CD4-positive, alpha-beta T cell (primary cell): ENCODE measurements at regions not wholly inside any gene's neighbourhood (a gene's known extent, or its start where the extent isn't known, plus 50 kb on each side); places are given as distances from the start of the nearest gene placed in this dataset.

Experiments used
- ATAC-seq: fragments of 200-7000 bp; cut with Tn5 transposase; one replicate; pipeline ENCODE4 v1.10.0; 2022; ENCODE audit warnings: mild to moderate bottlenecking; ENCODE audit not compliant: poor library complexity
- CTCF ChIA-PET: fragments of 350-600 bp; sonication (Branson Sonifier 250); formaldehyde crosslinking; loops from one replicate; lab custom pipeline; 2021; ENCODE audit warnings: antibody characterized with exemption, inconsistent platforms; lab: Charles Lee
- POLR2A ChIA-PET: fragments of 350-600 bp; sonication (Branson Sonifier 250); formaldehyde crosslinking; loops from one replicate; lab custom pipeline; 2021; ENCODE audit warnings: antibody characterized with exemption, inconsistent platforms; lab: Charles Lee
- DNase-seq, 14 experiments: peaks; one replicate each; pipeline ENCODE4 v3.0.0-alpha.2; 2013 to 2020; ENCODE audit warnings: mixed read lengths in 2 of 14
- H3K27ac ChIP-seq, 2 donors: one replicate each; pipeline versions ENCODE4 v1.5.1 to v1.7.0; 2013; ENCODE audit warnings: low read length in 2 of 2, low read depth in 1 of 2, mild to moderate bottlenecking in 1 of 2
- H3K27me3 ChIP-seq, 2 experiments: 1 replicate in 1 of 2; 2 replicates in 1 of 2; pipeline versions ENCODE4 v1.6.1 to v1.7.0; 2013; ENCODE audit warnings: low read length in 2 of 2, control low read depth in 1 of 2, mild to moderate bottlenecking in 1 of 2, moderate library complexity in 1 of 2; ENCODE audit not compliant: insufficient read depth in 2 of 2, control insufficient read depth in 1 of 2
- H3K36me3 ChIP-seq: one replicate; pipeline ENCODE4 v1.6.1; 2013; ENCODE audit warnings: low read length, control low read depth; ENCODE audit not compliant: insufficient read depth
- H3K4me1 ChIP-seq: one replicate; pipeline ENCODE4 v1.6.1; 2013; ENCODE audit warnings: low read length, control low read depth; ENCODE audit not compliant: insufficient read depth
- H3K4me3 ChIP-seq: one replicate; pipeline ENCODE4 v1.5.1; 2013; ENCODE audit warnings: mild to moderate bottlenecking, low read length, moderate library complexity
- H3K9me3 ChIP-seq, 2 experiments: 1 replicate in 1 of 2; 2 replicates in 1 of 2; pipeline versions ENCODE4 v1.6.1 to v1.7.0; 2013; ENCODE audit warnings: low read length in 2 of 2, mild to moderate bottlenecking in 2 of 2, control low read depth in 1 of 2, moderate library complexity in 1 of 2; ENCODE audit not compliant: control insufficient read depth in 1 of 2, insufficient read depth in 1 of 2
- H3K27ac Mint-ChIP-seq: one replicate; pipeline ENCODE4 v1.8.0; 2020; ENCODE audit warnings: mixed read lengths
- H3K27me3 Mint-ChIP-seq: one replicate; pipeline ENCODE4 v1.8.0; 2021; ENCODE audit warnings: mixed read lengths
- H3K36me3 Mint-ChIP-seq: one replicate; pipeline ENCODE4 v1.8.0; 2021; ENCODE audit warnings: low read depth, mixed read lengths
- H3K4me1 Mint-ChIP-seq: one replicate; pipeline ENCODE4 v1.8.0; 2021; ENCODE audit warnings: low read depth, mixed read lengths
- H3K4me3 Mint-ChIP-seq: one replicate; pipeline ENCODE4 v1.8.0; 2020; ENCODE audit warnings: mild to moderate bottlenecking, mixed read lengths
- H3K9me3 Mint-ChIP-seq: one replicate; pipeline ENCODE4 v1.8.0; 2020; ENCODE audit warnings: mixed read lengths
- intact Hi-C, 2 experiments: fragments of 100-400 bp; cut with DNase I in 1 of 2; cut with micrococcal nuclease in 1 of 2; formaldehyde crosslinking; loops; one replicate each; pipeline versions ENCODE4 v1.15.1 to v1.9.0; 2023 to 2025; cut with DNase I, micrococcal nuclease
- TF ChIP-seq, protein P1 (sequence below): fragments of 200-600 bp; IDR thresholded peaks from one replicate; pipeline ENCODE4 v1.8.0; 2022; ENCODE audit warnings: antibody characterized with exemption, mild to moderate bottlenecking

GRCh38 chr9:107948086-107948485 lies 458.5 kb upstream of the KLF4 start:
- no peak for DNase-seq
- Mint-ChIP-seq H3K27me3 (no peaks in the 10 kb centered on the region), H3K27ac (no peak overlapping the region), H3K9me3 (peaks cover 5% of the 10 kb centered on the region), H3K4me3 (no peak overlapping the region), H3K4me1 (no peaks in the 10 kb centered on the region), H3K36me3 (no peaks in the 10 kb centered on the region)
- no peak overlapping the region for H3K27ac ChIP-seq
- no peaks in the 10 kb centered on the region for H3K36me3 ChIP-seq
- intact Hi-C loops, result no loop called here
- H3K27me3 ChIP-seq, result no peaks in the 10 kb centered on the region
- ATAC-seq, result no peak
- TF ChIP-seq, protein P1, sequence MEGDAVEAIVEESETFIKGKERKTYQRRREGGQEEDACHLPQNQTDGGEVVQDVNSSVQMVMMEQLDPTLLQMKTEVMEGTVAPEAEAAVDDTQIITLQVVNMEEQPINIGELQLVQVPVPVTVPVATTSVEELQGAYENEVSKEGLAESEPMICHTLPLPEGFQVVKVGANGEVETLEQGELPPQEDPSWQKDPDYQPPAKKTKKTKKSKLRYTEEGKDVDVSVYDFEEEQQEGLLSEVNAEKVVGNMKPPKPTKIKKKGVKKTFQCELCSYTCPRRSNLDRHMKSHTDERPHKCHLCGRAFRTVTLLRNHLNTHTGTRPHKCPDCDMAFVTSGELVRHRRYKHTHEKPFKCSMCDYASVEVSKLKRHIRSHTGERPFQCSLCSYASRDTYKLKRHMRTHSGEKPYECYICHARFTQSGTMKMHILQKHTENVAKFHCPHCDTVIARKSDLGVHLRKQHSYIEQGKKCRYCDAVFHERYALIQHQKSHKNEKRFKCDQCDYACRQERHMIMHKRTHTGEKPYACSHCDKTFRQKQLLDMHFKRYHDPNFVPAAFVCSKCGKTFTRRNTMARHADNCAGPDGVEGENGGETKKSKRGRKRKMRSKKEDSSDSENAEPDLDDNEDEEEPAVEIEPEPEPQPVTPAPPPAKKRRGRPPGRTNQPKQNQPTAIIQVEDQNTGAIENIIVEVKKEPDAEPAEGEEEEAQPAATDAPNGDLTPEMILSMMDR, result no peak
- POLR2A ChIA-PET, result no interaction called here
- CTCF ChIA-PET, result no interaction called here
- no peak overlapping the region for H3K4me3 ChIP-seq
- peaks cover 0 to 6% of the 10 kb centered on the region in 2 experiments for H3K9me3 ChIP-seq
- H3K4me1 ChIP-seq, result no peaks in the 10 kb centered on the region

- no peak overlapping the region for H3K27ac ChIP-seq
- Mint-ChIP-seq H3K4me3 (no peak overlapping the region), H3K9me3 (peaks cover 7% of the 10 kb centered on the region), H3K27me3 (no peaks in the 10 kb centered on the region), H3K4me1 (no peaks in the 10 kb centered on the region), H3K36me3 (no peaks in the 10 kb centered on the region), H3K27ac (no peak overlapping the region)
- TF ChIP-seq, protein P1, result no peak
- no peak overlapping the region for H3K4me3 ChIP-seq
- no peaks in the 10 kb centered on the region for H3K36me3 ChIP-seq
- ATAC-seq (no peak), DNase-seq (no peak)
- H3K27me3 ChIP-seq, result no peaks in the 10 kb centered on the region
- intact Hi-C loops, result no loop called here
- no peaks in the 10 kb centered on the region for H3K4me1 ChIP-seq
- ChIA-PET POLR2A (no interaction called here), CTCF (no interaction called here)
- H3K9me3 ChIP-seq, result peaks cover 0 to 4% of the 10 kb centered on the region in 2 experiments
These were observed 457.0 kb upstream of the KLF4 start for GRCh38 chr9:107946364-107947141.

DNA sequence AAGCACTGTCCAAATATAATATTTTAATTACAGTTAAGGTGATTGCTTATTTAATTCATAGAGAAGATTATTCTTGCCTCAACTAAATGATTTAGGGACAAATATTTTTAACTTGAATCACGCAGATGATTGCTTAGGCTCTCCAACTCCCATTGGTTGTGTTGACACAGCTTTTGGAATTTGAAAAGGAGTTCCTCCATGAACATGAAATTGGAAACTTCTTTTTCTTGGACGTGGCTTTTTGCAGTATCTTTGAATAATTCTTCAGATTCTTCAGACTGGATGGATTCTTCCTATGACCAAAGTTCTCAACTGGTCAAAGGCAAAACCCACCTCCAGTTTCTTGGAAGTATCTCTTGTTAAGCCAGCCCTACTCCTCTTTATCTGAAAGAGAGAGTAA lies 456.4 kb upstream of the KLF4 start:
- no peaks in the 10 kb centered on the region for H3K4me1 Mint-ChIP-seq
- Histone ChIP-seq H3K4me3 (no peak overlapping the region), H3K27ac (no peak overlapping the region), H3K27me3 (no peaks in the 10 kb centered on the region), H3K4me1 (no peaks in the 10 kb centered on the region), H3K9me3 (no peaks in the 10 kb centered on the region), H3K36me3 (no peaks in the 10 kb centered on the region)
- intact Hi-C loops, result no loop called here
- CTCF ChIA-PET, result no interaction called here
- DNase-seq, result no peak
- H3K9me3 Mint-ChIP-seq, result peaks cover 7% of the 10 kb centered on the region
- no peaks in the 10 kb centered on the region for H3K36me3 Mint-ChIP-seq
- POLR2A ChIA-PET, result no interaction called here
- no peak for ATAC-seq
- H3K4me3 Mint-ChIP-seq, result no peak overlapping the region
- no peaks in the 10 kb centered on the region for H3K27me3 Mint-ChIP-seq
- TF ChIP-seq, protein P1, result no peak
- H3K27ac Mint-ChIP-seq, result no peak overlapping the region
